Keratinocyte (primary cell): ENCODE measurements at regions not wholly inside any gene's neighbourhood (a gene's known extent, or its start where the extent isn't known, plus 50 kb on each side); places are given as distances from the start of the nearest gene placed in this dataset.

Source experiments
- DNase-seq: peaks from one replicate; pipeline ENCODE4 v3.0.0-alpha.2; 2011; ENCODE audit warnings: low read depth, missing footprints, low spot score
- FAIRE-seq: peaks from 2 replicates; lab custom pipeline; 2011; peaks lifted over from hg19 to GRCh38; lab: Jason Lieb, UNC
- H2AFZ ChIP-seq: 2 replicates; pipeline ENCODE4 v1.6.0; 2012; ENCODE audit warnings: low read length, control low read depth, inconsistent platforms; ENCODE audit not compliant: control insufficient read depth
- H3K27ac ChIP-seq: 2 replicates; pipeline ENCODE4 v1.5.1; 2011; ENCODE audit warnings: low read length; ENCODE audit not compliant: control insufficient read depth, insufficient read depth
- H3K27me3 ChIP-seq: 3 replicates; pipeline ENCODE4 v1.6.0; 2011; ENCODE audit warnings: low read length; ENCODE audit not compliant: control insufficient read depth, insufficient read depth; ENCODE audit errors: extremely low read depth
- H3K36me3 ChIP-seq, 2 experiments: 2 replicates in 1 of 2; 3 replicates in 1 of 2; pipeline ENCODE4 v1.5.1; 2011; ENCODE audit warnings: low read length in 2 of 2, mild to moderate bottlenecking in 1 of 2; ENCODE audit not compliant: control insufficient read depth in 2 of 2, insufficient read depth in 2 of 2; ENCODE audit errors: extremely low read depth in 1 of 2
- H3K4me1 ChIP-seq: 3 replicates; pipeline ENCODE4 v1.5.1; 2011; ENCODE audit warnings: low read length; ENCODE audit not compliant: control insufficient read depth, insufficient read depth; ENCODE audit errors: extremely low read depth
- H3K4me2 ChIP-seq: 3 replicates; pipeline ENCODE4 v1.6.0; 2011; ENCODE audit warnings: low read depth, low read length; ENCODE audit not compliant: control insufficient read depth, insufficient read depth; ENCODE audit errors: extremely low read depth
- H3K4me3 ChIP-seq, 3 experiments: fragments of 200-600 bp in 1 of 3; sonication (generic) in 1 of 3; 2 replicates in 2 of 3; 3 replicates in 1 of 3; pipeline ENCODE4 v1.5.1; 2011 to 2016; ENCODE audit warnings: low read length in 3 of 3, mild to moderate bottlenecking in 3 of 3, control low read depth in 2 of 3, inconsistent platforms in 1 of 3, low read depth in 1 of 3, mixed read lengths in 1 of 3, mixed run types in 1 of 3, moderate library complexity in 1 of 3; ENCODE audit not compliant: control insufficient read depth in 2 of 3, insufficient read depth in 2 of 3; ENCODE audit errors: extremely low read depth in 1 of 3
- H3K79me2 ChIP-seq: 2 replicates; pipeline ENCODE4 v1.6.0; 2012; ENCODE audit warnings: low read length; ENCODE audit not compliant: control insufficient read depth, insufficient read depth
- H3K9ac ChIP-seq: 3 replicates; pipeline ENCODE4 v1.6.0; 2011; ENCODE audit warnings: low read length; ENCODE audit not compliant: control insufficient read depth, insufficient read depth; ENCODE audit errors: extremely low read depth
- H3K9me1 ChIP-seq: 3 replicates; pipeline ENCODE4 v1.6.0; 2011; ENCODE audit warnings: low read length; ENCODE audit not compliant: control insufficient read depth, insufficient read depth; ENCODE audit errors: extremely low read depth
- H3K9me3 ChIP-seq: 2 replicates; pipeline ENCODE4 v1.5.1; 2012; ENCODE audit warnings: low read depth, low read length; ENCODE audit not compliant: control insufficient read depth
- H4K20me1 ChIP-seq: 3 replicates; pipeline ENCODE4 v1.6.0; 2011; ENCODE audit warnings: low read length; ENCODE audit not compliant: control insufficient read depth, insufficient read depth; ENCODE audit errors: extremely low read depth
- EZH2 ChIP-seq: IDR thresholded peaks from one replicate; pipeline ENCODE4 v1.6.1; 2012; ENCODE audit warnings: inconsistent platforms, mild to moderate bottlenecking, low read length, moderate library complexity
- dilution Hi-C: fragments of 300-500 bp; cut with MboI; formaldehyde crosslinking; loops from one replicate; pipeline ENCODE4 v1.7.0; 2020; ENCODE audit warnings: low sequenced_read_pairs; ENCODE audit not compliant: extremely low pct_ligation_motif_present
- TF ChIP-seq, protein P1 (sequence below), 3 experiments: IDR thresholded peaks in 1 of 3; conservative IDR thresholded peaks in 1 of 3; optimal IDR thresholded peaks in 1 of 3; 2 replicates in 2 of 3; 3 replicates in 1 of 3; pipeline versions ENCODE3 to v1.5.1; 2011; ENCODE audit warnings: low read length in 3 of 3, mild to moderate bottlenecking in 3 of 3, moderate library complexity in 2 of 3, control low read depth in 1 of 3, inconsistent platforms in 1 of 3; ENCODE audit not compliant: insufficient read depth in 2 of 3; ENCODE audit errors: extremely low read depth in 1 of 3

DNA sequence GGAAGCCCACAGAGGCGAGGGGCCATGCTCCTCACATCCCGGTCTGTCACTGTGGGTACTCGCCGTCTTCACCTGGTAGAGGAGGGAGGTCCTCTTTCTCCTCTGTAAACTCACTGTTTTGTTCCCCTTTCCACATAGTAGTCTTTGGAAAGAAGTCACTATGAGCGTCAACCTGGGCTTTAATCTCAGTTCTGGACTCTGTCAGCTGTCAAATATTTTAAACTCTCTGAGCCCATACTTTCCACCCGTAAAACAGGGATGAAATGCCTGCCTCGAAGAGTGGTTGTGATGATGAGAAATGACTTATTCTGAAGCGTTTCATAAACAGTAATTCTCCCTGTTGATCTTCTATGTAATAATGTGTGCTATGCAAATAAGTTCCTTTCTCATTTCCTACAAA is 547.1 kb upstream of the SOX11 start:
- H4K20me1 ChIP-seq = no peaks in the 10 kb centered on the region
- no peak overlapping the region for H3K27ac ChIP-seq
- H3K4me1 ChIP-seq = no peaks in the 10 kb centered on the region
- TF ChIP-seq, protein P1, sequence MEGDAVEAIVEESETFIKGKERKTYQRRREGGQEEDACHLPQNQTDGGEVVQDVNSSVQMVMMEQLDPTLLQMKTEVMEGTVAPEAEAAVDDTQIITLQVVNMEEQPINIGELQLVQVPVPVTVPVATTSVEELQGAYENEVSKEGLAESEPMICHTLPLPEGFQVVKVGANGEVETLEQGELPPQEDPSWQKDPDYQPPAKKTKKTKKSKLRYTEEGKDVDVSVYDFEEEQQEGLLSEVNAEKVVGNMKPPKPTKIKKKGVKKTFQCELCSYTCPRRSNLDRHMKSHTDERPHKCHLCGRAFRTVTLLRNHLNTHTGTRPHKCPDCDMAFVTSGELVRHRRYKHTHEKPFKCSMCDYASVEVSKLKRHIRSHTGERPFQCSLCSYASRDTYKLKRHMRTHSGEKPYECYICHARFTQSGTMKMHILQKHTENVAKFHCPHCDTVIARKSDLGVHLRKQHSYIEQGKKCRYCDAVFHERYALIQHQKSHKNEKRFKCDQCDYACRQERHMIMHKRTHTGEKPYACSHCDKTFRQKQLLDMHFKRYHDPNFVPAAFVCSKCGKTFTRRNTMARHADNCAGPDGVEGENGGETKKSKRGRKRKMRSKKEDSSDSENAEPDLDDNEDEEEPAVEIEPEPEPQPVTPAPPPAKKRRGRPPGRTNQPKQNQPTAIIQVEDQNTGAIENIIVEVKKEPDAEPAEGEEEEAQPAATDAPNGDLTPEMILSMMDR (optimal IDR thresholded peaks at IDR 0.05 in 1 of 3, IDR thresholded peaks at IDR 0.05 in 1 of 3, conservative IDR thresholded peaks at IDR 0.05 in 1 of 3; ENCODE audit: extremely low read depth in 1 of 3, insufficient read depth in 2 of 3, low read length in 3 of 3) = no peak
- TF ChIP-seq EZH2 = no peak
- no peak overlapping the region for H3K9ac ChIP-seq
- no peaks in the 10 kb centered on the region for H3K9me3 ChIP-seq
- H3K9me1 ChIP-seq = no peaks in the 10 kb centered on the region
- FAIRE-seq (no peak), DNase-seq (no peak)
- H3K79me2 ChIP-seq = no peaks in the 10 kb centered on the region
- no peak overlapping the region for H3K4me2 ChIP-seq
- no peaks in the 10 kb centered on the region for H3K36me3 ChIP-seq
- dilution Hi-C loops = no loop called here
- no peak overlapping the region for H3K4me3 ChIP-seq
- no peak overlapping the region for H2AFZ ChIP-seq
- no peaks in the 10 kb centered on the region for H3K27me3 ChIP-seq

DNA sequence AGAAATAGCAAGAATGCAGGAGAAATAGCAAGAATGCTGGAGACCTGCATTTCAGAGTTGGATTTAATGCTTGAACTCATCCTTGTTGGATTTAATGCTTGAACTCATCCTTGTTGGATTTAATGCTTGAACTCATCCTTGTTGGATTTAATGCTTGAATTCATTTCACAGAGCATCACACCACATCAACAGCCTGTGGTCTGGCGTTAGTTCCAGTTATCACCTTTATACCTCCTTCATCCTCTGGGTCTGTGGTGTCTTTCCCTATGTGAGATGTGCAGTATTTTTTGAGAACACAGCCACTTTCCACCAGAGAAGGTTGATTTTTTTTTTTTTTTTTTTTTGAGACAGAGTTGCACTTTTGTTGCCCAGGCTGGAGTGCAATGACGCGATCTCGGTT is 546.4 kb upstream of the SOX11 start:
- no peaks in the 10 kb centered on the region for H3K9me3 ChIP-seq
- no peak overlapping the region for H3K9ac ChIP-seq
- no peaks in the 10 kb centered on the region for H3K9me1 ChIP-seq
- TF ChIP-seq, protein P1 (optimal IDR thresholded peaks at IDR 0.05 in 1 of 3, IDR thresholded peaks at IDR 0.05 in 1 of 3, conservative IDR thresholded peaks at IDR 0.05 in 1 of 3; ENCODE audit: extremely low read depth in 1 of 3, insufficient read depth in 2 of 3, low read length in 3 of 3) = no peak
- TF ChIP-seq EZH2 = no peak
- DNase-seq (no peak), FAIRE-seq (no peak)
- no peaks in the 10 kb centered on the region for H3K27me3 ChIP-seq
- H3K36me3 ChIP-seq = no peaks in the 10 kb centered on the region
- no peak overlapping the region for H3K4me3 ChIP-seq
- no peak overlapping the region for H3K4me2 ChIP-seq
- H3K27ac ChIP-seq = no peak overlapping the region
- dilution Hi-C loops = no loop called here
- H3K79me2 ChIP-seq = no peaks in the 10 kb centered on the region
- no peaks in the 10 kb centered on the region for H4K20me1 ChIP-seq
- no peak overlapping the region for H2AFZ ChIP-seq
- H3K4me1 ChIP-seq = no peaks in the 10 kb centered on the region
